IMR-90 (cell line): ENCODE measurements at regions not wholly inside any gene's neighbourhood (a gene's known extent, or its start where the extent isn't known, plus 50 kb on each side); places are given as distances from the start of the nearest gene placed in this dataset.

Source experiments
- ATAC-seq: fragments of 200-7000 bp; cut with Tn5 transposase; 2 replicates; pipeline ENCODE4 v1.9.1; 2020; ENCODE audit warnings: low read depth, mild to moderate bottlenecking, moderate library complexity
- BruUV-seq: library from RNA; stranded (reverse); fragments of 400-500 nt; replicated peaks from 2 replicates; lab custom pipeline; 2021; lab: Mats Ljungman, UMichigan
- CTCF ChIA-PET: fragments of 300-600 bp; formaldehyde crosslinking; extraction: SDS; loops from one replicate; lab custom pipeline; 2021; ENCODE audit warnings: antibody characterized with exemption; lab: Yijun Ruan, JAX
- POLR2A ChIA-PET: fragments of 300-600 bp; sonication (Branson Sonifier 250); formaldehyde crosslinking; loops from one replicate; lab custom pipeline; 2022; ENCODE audit warnings: antibody characterized with exemption; ENCODE audit not compliant: unreplicated experiment; lab: Charles Lee
- DNase-seq: peaks from one replicate; pipeline ENCODE4 v3.0.0; 2013
- H2AFZ ChIP-seq: replicated peaks from 2 replicates; pipeline ENCODE3; 2013; ENCODE audit warnings: low read length, mild to moderate bottlenecking; ENCODE audit not compliant: poor library complexity
- H2AK5ac ChIP-seq: 2 replicates; pipeline ENCODE4 v1.6.1; 2013; ENCODE audit warnings: low read depth, low read length, inconsistent platforms
- H2AK9ac ChIP-seq: replicated peaks from 2 replicates; pipeline ENCODE3; 2013; ENCODE audit warnings: mild to moderate bottlenecking, low read depth, low read length, moderate library complexity; ENCODE audit not compliant: poor library complexity
- H2BK120ac ChIP-seq: 2 replicates; pipeline ENCODE4 v1.6.1; 2013; ENCODE audit warnings: low read depth, low read length, inconsistent platforms
- H2BK15ac ChIP-seq: 3 replicates; pipeline ENCODE4 v1.6.1; 2013; ENCODE audit warnings: low read depth, low read length, inconsistent platforms
- H2BK20ac ChIP-seq: 2 replicates; pipeline ENCODE4 v1.6.1; 2013; ENCODE audit warnings: low read depth, mild to moderate bottlenecking, inconsistent platforms, low read length, moderate library complexity
- H2BK5ac ChIP-seq: 2 replicates; pipeline ENCODE4 v1.6.1; 2013; ENCODE audit warnings: mild to moderate bottlenecking, low read depth, low read length, inconsistent platforms; ENCODE audit not compliant: poor library complexity, severe bottlenecking
- H3K14ac ChIP-seq: replicated peaks from 2 replicates; pipeline ENCODE4 v1.6.1; 2013; ENCODE audit warnings: low read depth, low read length, inconsistent platforms
- H3K18ac ChIP-seq: 2 replicates; pipeline ENCODE4 v1.6.1; 2013; ENCODE audit warnings: low read depth, low read length, control low read depth
- H3K23ac ChIP-seq: 2 replicates; pipeline ENCODE4 v1.6.1; 2013; ENCODE audit warnings: low read depth, low read length, inconsistent platforms
- H3K27ac ChIP-seq: 2 replicates; pipeline ENCODE4 v1.5.1; 2013; ENCODE audit warnings: mild to moderate bottlenecking, control low read depth, low read length; ENCODE audit not compliant: insufficient read depth
- H3K27me3 ChIP-seq: 2 replicates; pipeline ENCODE4 v1.6.1; 2013; ENCODE audit warnings: low read length; ENCODE audit not compliant: control insufficient read depth, insufficient read depth
- H3K36me3 ChIP-seq: 2 replicates; pipeline ENCODE4 v1.6.1; 2013; ENCODE audit warnings: low read length, mixed read lengths; ENCODE audit not compliant: control insufficient read depth, insufficient read depth
- H3K4ac ChIP-seq: 2 replicates; pipeline ENCODE4 v1.6.1; 2013; ENCODE audit warnings: low read depth, low read length, inconsistent platforms
- H3K4me1 ChIP-seq: 2 replicates; pipeline ENCODE4 v1.6.1; 2013; ENCODE audit warnings: low read length, mixed read lengths; ENCODE audit not compliant: control insufficient read depth, insufficient read depth
- H3K4me2 ChIP-seq: 2 replicates; pipeline ENCODE4 v1.6.1; 2013; ENCODE audit warnings: low read depth, mild to moderate bottlenecking, control low read depth, low read length, moderate library complexity
- H3K4me3 ChIP-seq: 2 replicates; pipeline ENCODE4 v1.5.1; 2013; ENCODE audit warnings: low read depth, mild to moderate bottlenecking, control low read depth, low read length, moderate library complexity; ENCODE audit not compliant: insufficient read depth
- H3K56ac ChIP-seq: 2 replicates; pipeline ENCODE4 v1.6.1; 2013; ENCODE audit warnings: low read length, inconsistent platforms; ENCODE audit not compliant: insufficient read depth; ENCODE audit errors: extremely low read depth
- H3K79me1 ChIP-seq, 2 experiments: 2 replicates each; pipeline ENCODE4 v1.6.1; 2013; ENCODE audit warnings: low read length in 2 of 2, inconsistent platforms in 1 of 2, low read depth in 1 of 2
- H3K9ac ChIP-seq: 2 replicates; pipeline ENCODE4 v1.6.1; 2013; ENCODE audit warnings: low read depth, low read length, control low read depth
- H3K9me1 ChIP-seq: 2 replicates; pipeline ENCODE4 v1.6.1; 2013; ENCODE audit warnings: low read length, inconsistent platforms; ENCODE audit not compliant: insufficient read depth
- H3K9me3 ChIP-seq: 2 replicates; pipeline ENCODE4 v1.6.1; 2013; ENCODE audit warnings: low read length; ENCODE audit not compliant: control insufficient read depth, insufficient read depth
- H4K20me1 ChIP-seq: 2 replicates; pipeline ENCODE4 v1.6.1; 2013; ENCODE audit warnings: low read length, inconsistent platforms; ENCODE audit not compliant: insufficient read depth
- H4K5ac ChIP-seq: 2 replicates; pipeline ENCODE4 v1.6.1; 2013; ENCODE audit warnings: mild to moderate bottlenecking, low read depth, low read length, control low read depth
- H4K8ac ChIP-seq, 2 experiments: 2 replicates each; pipeline ENCODE4 v1.6.1; 2013; ENCODE audit warnings: low read depth in 2 of 2, low read length in 2 of 2, control low read depth in 1 of 2, inconsistent platforms in 1 of 2
- H4K91ac ChIP-seq: 2 replicates; pipeline ENCODE4 v1.6.1; 2013; ENCODE audit warnings: low read depth, low read length, inconsistent platforms; ENCODE audit not compliant: insufficient read depth
- BHLHE40 ChIP-seq: fragments of 150-350 bp; IDR thresholded peaks from 2 replicates; pipeline ENCODE4 v1.6.1; 2016; ENCODE audit warnings: mild to moderate bottlenecking, low read depth, low read length
- CEBPB ChIP-seq: IDR thresholded peaks from 2 replicates; pipeline ENCODE4 v1.6.1; 2012; ENCODE audit warnings: low read depth, low read length, improper control_type of control experiment
- ELK1 ChIP-seq: fragments of 150-350 bp; IDR thresholded peaks from 2 replicates; pipeline ENCODE4 v1.6.1; 2016; ENCODE audit warnings: low read depth, mild to moderate bottlenecking, low read length, moderate library complexity, borderline replicate concordance
- MAFK ChIP-seq: IDR thresholded peaks from 2 replicates; pipeline ENCODE4 v1.6.1; 2012; ENCODE audit warnings: low read depth, low read length, improper control_type of control experiment
- MAZ ChIP-seq: IDR thresholded peaks from 2 replicates; pipeline ENCODE4 v1.6.1; 2012; ENCODE audit warnings: low read depth, mild to moderate bottlenecking, low read length, improper control_type of control experiment, moderate library complexity, borderline replicate concordance
- MXI1 ChIP-seq: IDR thresholded peaks from 2 replicates; pipeline ENCODE4 v1.6.1; 2012; ENCODE audit warnings: low read depth, mild to moderate bottlenecking, low read length, moderate library complexity, borderline replicate concordance
- NFE2L2 ChIP-seq: fragments of 150-350 bp; IDR thresholded peaks from 2 replicates; pipeline ENCODE4 v1.6.1; 2016; ENCODE audit warnings: low read depth, mild to moderate bottlenecking, low read length
- POLR2A ChIP-seq: IDR thresholded peaks from 2 replicates; pipeline ENCODE4 v1.6.1; 2012; ENCODE audit warnings: mild to moderate bottlenecking, low read depth, low read length
- RAD21 ChIP-seq: IDR thresholded peaks from 2 replicates; pipeline ENCODE4 v1.6.1; 2012; ENCODE audit warnings: low read length, improper control_type of control experiment
- RCOR1 ChIP-seq: IDR thresholded peaks from 2 replicates; pipeline ENCODE4 v1.6.1; 2012; ENCODE audit warnings: mild to moderate bottlenecking, low read length, improper control_type of control experiment; ENCODE audit not compliant: insufficient replicate concordance
- RFX5 ChIP-seq: IDR thresholded peaks from 2 replicates; pipeline ENCODE4 v1.8.0; 2012; ENCODE audit warnings: low read depth, mild to moderate bottlenecking, low read length, moderate library complexity
- SMC3 ChIP-seq: fragments of 150-350 bp; IDR thresholded peaks from 2 replicates; pipeline ENCODE4 v1.6.1; 2016; ENCODE audit warnings: low read depth, mild to moderate bottlenecking, antibody characterized with exemption, low read length, moderate library complexity
- WGBS, 2 experiments: methylation state at CpG; one replicate each; pipeline versions ENCODE4 v1.1.5 to v1.1.7; 2013; ENCODE audit warnings: missing lambda C conversion rate in 2 of 2; ENCODE audit not compliant: insufficient read length in 1 of 2; ENCODE audit errors: extremely low coverage in 2 of 2; 5-methylcytosine and 5-hydroxymethylcytosine counted together
- dilution Hi-C: fragments of 300-500 bp; cut with HindIII; formaldehyde crosslinking; loops from one replicate; pipeline ENCODE4 v1.14.3; 2018; ENCODE audit warnings: low sequenced_read_pairs; ENCODE audit not compliant: unreplicated experiment
- in situ Hi-C: fragments of 300-500 bp; cut with MboI; formaldehyde crosslinking; loops from 3 replicates; pipeline ENCODE4 v1.14.3; 2019; ENCODE audit warnings: low sequenced_read_pairs, inconsistent platforms, mixed read lengths
- intact Hi-C: fragments of 100-400 bp; cut with micrococcal nuclease; formaldehyde crosslinking; loops from 2 replicates; pipeline ENCODE4 v1.10.0; 2022
- TF ChIP-seq, protein P1 (sequence below): conservative IDR thresholded peaks from 2 replicates; pipeline ENCODE4 v1.5.1; 2012; ENCODE audit warnings: mild to moderate bottlenecking, low read depth, low read length, improper control_type of control experiment

GRCh38 chr12:34400986-34401658, 378.8 kb downstream of the ALG10 start:
- Histone ChIP-seq H3K79me1 (no peaks in the 10 kb centered on the region), H3K18ac (no peak overlapping the region), H2BK120ac (no peak overlapping the region), H3K36me3 (no peaks in the 10 kb centered on the region), H4K20me1 (no peaks in the 10 kb centered on the region), H3K23ac (no peak overlapping the region), H3K4ac (no peak overlapping the region), H3K9me3 (peaks cover 76% of the 10 kb centered on the region), H2BK20ac (no peak overlapping the region), H4K91ac (no peak overlapping the region), H3K27ac (no peak overlapping the region), H2AK5ac (no peak overlapping the region), H3K9ac (no peak overlapping the region), H2AFZ (no peak overlapping the region), H3K27me3 (no peaks in the 10 kb centered on the region), H4K5ac (no peak overlapping the region), H3K9me1 (no peaks in the 10 kb centered on the region), H3K14ac (no peak overlapping the region), H2BK15ac (no peak overlapping the region), H3K4me2 (no peak overlapping the region), H3K56ac (no peak overlapping the region), H4K8ac (no peak overlapping the region), H3K4me3 (no peak overlapping the region), H2BK5ac (no peak overlapping the region), H2AK9ac (no peak overlapping the region), H3K4me1 (no peaks in the 10 kb centered on the region)
- DNase-seq (no peak), ATAC-seq (no peak)
- in situ Hi-C loops (no loop called here), intact Hi-C loops (no loop called here), dilution Hi-C loops (no loop called here)
- no peak for TF ChIP-seq RCOR1
- TF ChIP-seq MAFK = no peak
- TF ChIP-seq SMC3 = no peak
- TF ChIP-seq, protein P1, sequence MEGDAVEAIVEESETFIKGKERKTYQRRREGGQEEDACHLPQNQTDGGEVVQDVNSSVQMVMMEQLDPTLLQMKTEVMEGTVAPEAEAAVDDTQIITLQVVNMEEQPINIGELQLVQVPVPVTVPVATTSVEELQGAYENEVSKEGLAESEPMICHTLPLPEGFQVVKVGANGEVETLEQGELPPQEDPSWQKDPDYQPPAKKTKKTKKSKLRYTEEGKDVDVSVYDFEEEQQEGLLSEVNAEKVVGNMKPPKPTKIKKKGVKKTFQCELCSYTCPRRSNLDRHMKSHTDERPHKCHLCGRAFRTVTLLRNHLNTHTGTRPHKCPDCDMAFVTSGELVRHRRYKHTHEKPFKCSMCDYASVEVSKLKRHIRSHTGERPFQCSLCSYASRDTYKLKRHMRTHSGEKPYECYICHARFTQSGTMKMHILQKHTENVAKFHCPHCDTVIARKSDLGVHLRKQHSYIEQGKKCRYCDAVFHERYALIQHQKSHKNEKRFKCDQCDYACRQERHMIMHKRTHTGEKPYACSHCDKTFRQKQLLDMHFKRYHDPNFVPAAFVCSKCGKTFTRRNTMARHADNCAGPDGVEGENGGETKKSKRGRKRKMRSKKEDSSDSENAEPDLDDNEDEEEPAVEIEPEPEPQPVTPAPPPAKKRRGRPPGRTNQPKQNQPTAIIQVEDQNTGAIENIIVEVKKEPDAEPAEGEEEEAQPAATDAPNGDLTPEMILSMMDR = no peak
- no peak for TF ChIP-seq CEBPB
- TF ChIP-seq BHLHE40 = no peak
- no peak for TF ChIP-seq ELK1
- TF ChIP-seq RFX5 = no peak
- TF ChIP-seq POLR2A = no peak
- no peak for TF ChIP-seq MXI1
- TF ChIP-seq RAD21 = no peak
- no peak for TF ChIP-seq MAZ
- TF ChIP-seq NFE2L2 = no peak
- ChIA-PET CTCF (no interaction called here), POLR2A (no interaction called here)
- WGBS, 2 experiments = 80% methylated on average over 9 of the region's 25 CpGs; no CpG with 5 or more reads in 1 of the 2 experiments
- no TSS peak for BruUV-seq
